ENCODE measurements at regions not wholly inside any gene's neighbourhood (a gene's known extent, or its start where the extent isn't known, plus 50 kb on each side); places are given as distances from the start of the nearest gene placed in this dataset.

- DNase-seq (ENCODE audit: extremely low read depth in 1 of 2, low read depth in 1 of 2): no peak
Measured at GRCh38 chr1:50300297-50300696, 122.9 kb downstream of the DMRTA2 start.

GRCh38 chr1:50295566-50295965, 127.7 kb downstream of the DMRTA2 start:
- no peak for DNase-seq (ENCODE audit: extremely low read depth in 1 of 2, low read depth in 1 of 2)

DNA sequence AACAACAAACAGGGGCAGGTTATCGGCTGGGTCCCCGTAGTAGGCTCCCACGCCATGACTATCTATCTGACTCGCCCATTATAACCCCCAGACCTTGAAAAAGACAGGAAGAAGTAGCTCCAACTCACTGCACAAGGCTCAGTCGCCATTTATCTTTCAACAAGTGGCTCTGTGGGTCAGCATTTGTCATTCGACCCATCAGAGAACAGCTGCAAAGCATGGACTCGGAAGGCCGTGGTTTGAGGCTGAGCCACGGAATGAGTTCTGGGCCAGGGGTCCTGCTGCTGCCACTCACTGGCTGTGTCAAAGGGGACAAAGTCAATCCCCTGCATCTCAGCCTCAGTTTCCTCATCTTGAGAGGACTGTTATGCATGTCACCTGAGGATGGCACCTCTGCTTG, 131.0 kb downstream of the DMRTA2 start:
- no peak for DNase-seq (ENCODE audit: extremely low read depth in 1 of 2, low read depth in 1 of 2)

GRCh38 chr1:50289495-50289894, 133.7 kb downstream of the DMRTA2 start:
- no peak for DNase-seq (ENCODE audit: extremely low read depth in 1 of 2, low read depth in 1 of 2)

DNA sequence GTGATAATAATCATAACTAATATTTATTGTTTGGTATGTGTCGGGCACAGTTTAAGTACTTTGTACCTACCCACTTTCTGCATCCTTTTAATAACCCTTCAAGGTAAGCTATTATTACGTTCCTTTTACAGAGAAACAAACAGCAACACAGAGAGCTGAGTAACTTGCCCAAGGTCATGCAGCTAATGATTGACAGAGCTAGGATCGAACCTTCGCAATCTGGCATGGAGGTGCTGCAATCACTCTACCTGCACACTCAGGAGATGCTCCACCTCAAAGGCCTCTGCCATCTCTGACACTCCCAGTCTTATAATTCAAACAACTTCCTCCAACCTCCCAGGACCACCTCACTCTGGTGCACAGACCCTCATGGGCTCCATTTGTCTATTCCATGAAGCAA, 137.2 kb downstream of the DMRTA2 start:
- DNase-seq (ENCODE audit: extremely low read depth in 1 of 2, low read depth in 1 of 2): no peak

DNA sequence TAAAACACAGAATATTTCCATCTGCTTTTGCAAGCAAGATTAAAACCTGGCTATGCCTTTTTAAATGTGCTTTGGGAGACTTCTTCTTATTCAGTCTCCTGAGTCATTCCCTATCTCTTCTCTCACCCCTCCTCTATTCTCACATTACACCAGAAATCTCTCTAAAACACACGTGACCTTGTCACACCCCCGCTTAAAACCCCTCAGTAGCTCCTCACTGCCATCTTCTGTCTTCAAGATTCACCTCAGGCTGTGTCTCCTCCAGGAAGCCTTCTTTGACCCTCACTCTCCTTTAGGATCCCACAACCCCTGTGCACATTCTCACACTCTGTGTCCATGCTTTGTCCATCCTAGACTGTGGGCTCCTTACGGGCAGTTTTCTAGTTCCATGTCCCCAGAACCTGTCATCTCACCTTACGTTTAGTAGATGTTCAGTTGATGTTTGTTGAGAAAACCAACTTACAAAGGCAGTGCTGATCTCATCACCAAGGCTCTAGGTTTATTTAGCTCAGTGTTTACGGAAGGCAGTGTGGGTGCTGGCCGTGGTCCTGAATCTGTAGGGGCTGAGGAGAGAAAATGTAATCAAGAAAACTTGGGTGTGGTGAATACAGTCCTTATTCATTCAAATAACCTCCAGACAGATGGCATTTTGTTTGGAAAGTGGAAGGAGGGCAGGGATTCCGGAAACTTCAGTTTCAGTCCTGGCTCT, 143.5 kb downstream of the DMRTA2 start:
- no peak for DNase-seq (ENCODE audit: extremely low read depth in 1 of 2, low read depth in 1 of 2)

- no peak for DNase-seq (ENCODE audit: extremely low read depth in 1 of 2, low read depth in 1 of 2)
Measured at GRCh38 chr1:50278961-50279360, 144.3 kb downstream of the DMRTA2 start.

DNA sequence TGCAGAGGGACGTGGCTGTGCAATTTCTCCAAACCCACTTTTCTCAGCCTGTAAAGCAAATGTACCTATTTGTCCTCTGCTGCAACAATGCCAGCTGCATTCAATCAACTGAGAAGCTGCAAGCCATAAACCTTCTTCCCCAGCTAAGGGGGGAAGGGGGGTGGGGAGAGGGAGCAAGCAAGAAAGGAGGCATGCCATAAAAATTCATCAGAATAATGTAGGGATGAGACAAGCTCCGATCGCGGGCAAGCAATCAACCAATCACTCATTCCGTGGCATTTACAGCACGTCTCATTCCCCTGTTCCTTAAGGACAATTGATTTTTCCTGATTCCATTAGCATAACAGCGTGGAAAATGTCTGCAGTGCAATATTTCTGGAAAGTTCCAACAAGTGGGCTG, 144.8 kb downstream of the DMRTA2 start:
- DNase-seq (ENCODE audit: extremely low read depth in 1 of 2, low read depth in 1 of 2): no peak

- DNase-seq (ENCODE audit: extremely low read depth in 1 of 2, low read depth in 1 of 2): no peak
Measured at GRCh38 chr1:50275566-50275965, 147.7 kb downstream of the DMRTA2 start.

GRCh38 chr1:50272912-50273311, 150.3 kb downstream of the DMRTA2 start:
- no peak for DNase-seq (ENCODE audit: extremely low read depth in 1 of 2, low read depth in 1 of 2)

DNA sequence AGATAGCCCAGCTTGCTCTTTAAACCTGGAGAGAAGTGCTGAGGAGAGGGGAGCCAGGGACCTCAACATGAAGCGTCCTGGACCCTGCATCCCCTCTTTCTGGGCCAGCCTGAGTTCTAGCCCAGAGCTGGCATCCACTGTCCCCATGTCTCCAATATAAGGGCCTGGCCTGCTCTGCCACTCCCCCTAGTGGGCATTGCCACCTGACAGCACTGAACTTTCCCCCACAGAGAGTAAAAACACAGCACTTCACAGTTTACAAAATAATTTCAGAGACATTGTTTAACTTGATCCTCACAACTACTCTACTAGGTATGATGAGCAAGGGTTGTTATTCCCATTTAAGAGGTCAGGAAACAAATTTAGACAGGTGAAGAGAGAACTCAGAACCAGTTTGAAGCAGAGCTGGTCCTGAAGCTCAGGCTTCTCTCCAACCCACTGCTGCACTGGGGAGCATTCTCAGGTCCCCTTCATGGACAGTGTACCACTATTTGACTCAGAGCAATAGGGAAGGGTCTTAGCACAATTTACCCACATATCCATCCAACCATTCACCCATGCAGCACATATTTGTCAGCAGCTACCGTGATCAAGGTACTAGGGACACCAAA, 151.2 kb downstream of the DMRTA2 start:
- peak in 1 of 2 donors; percentile 3 for DNase-seq (ENCODE audit: extremely low read depth in 1 of 2, low read depth in 1 of 2)

GRCh38 chr1:50271337-50271736, 151.9 kb downstream of the DMRTA2 start:
- no peak for DNase-seq (ENCODE audit: extremely low read depth in 1 of 2, low read depth in 1 of 2)

- no peak for DNase-seq (ENCODE audit: extremely low read depth in 1 of 2, low read depth in 1 of 2)
Measured at GRCh38 chr1:50270926-50271325, 152.3 kb downstream of the DMRTA2 start.

GRCh38 chr1:50268049-50268448, 155.2 kb downstream of the DMRTA2 start:
- DNase-seq (ENCODE audit: extremely low read depth in 1 of 2, low read depth in 1 of 2): no peak

GRCh38 chr1:50266509-50266908, 156.7 kb downstream of the DMRTA2 start:
- no peak for DNase-seq (ENCODE audit: extremely low read depth in 1 of 2, low read depth in 1 of 2)

- DNase-seq (ENCODE audit: extremely low read depth in 1 of 2, low read depth in 1 of 2): no peak
Measured at GRCh38 chr1:50265790-50266314, 157.1 kb downstream of the ELAVL4 start.

DNA sequence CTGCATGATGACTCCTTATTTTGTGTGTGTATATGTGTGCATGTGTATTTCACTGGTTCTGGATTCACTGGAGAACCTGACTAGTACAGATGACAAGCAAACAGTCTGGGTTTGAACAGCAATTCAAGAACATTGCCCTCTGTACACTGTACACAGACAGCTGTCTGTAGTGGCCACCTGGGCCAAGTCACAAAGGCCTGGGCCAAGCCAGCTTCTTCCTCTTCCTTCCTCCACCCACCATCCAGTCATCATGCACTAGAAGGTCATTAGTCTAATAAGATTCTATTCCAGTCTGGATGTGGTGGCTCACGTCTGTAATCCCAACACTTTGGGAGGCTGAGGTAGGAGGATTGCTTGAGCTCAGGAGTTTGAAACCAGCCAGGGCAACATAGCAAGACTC, 155.9 kb downstream of the ELAVL4 start:
- no peak for DNase-seq (ENCODE audit: extremely low read depth in 1 of 2, low read depth in 1 of 2)

DNA sequence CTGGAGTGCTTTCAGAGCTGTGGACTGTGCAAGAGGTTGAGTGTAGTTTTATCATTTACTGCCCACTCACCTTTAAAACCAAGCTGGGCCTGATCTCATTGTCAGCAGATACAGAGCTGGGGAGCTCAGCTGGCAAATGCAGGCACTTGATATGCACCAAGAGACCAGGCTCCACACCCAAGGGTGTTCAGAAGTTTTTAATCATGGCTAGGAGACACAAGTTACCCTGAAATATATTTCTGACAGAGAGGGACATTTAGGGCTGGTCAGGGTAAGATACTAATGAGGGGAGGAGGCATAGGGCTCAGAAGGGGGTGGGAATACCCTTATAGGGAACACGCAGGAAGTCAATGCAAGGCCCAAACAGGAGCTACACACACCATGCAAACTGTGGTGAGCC, 153.7 kb downstream of the ELAVL4 start:
- DNase-seq (ENCODE audit: extremely low read depth in 1 of 2, low read depth in 1 of 2): no peak

GRCh38 chr1:50261951-50262350, 153.2 kb downstream of the ELAVL4 start:
- DNase-seq (ENCODE audit: extremely low read depth in 1 of 2, low read depth in 1 of 2): no peak

DNA sequence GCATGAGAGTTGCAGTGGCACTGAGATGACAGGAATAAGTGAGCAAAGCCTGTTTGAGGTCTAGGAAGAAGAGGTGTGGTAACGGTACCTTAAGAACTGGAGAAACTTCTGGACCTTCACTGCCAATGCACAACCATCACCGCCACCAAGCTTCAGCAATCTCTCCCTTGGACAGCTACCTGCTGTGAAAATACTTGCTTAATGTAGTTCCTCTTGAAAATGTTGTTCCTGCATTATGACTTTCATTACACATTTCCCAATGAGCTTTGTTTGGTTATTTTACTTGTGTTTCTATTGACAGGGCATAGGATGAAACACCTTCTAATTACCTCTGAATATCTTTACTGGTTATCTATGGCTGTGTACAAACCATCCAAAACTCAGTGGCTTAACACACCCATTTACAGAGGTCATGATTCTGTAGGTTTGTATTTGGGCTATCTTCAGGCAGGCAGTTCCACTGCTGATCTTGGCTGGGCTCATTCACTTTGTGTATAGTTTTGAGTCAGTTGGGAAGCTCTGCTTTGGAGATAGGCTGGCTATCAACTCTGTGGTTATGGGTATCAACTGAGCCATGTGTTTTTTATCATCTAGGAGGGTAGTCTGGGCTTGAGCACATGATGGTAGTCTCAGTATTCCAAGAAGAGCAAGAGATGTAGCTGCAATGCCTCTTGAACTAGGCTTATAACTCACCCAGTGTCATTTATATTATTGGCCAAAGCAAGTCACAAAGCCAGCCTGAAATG, 149.4 kb downstream of the ELAVL4 start:
- no peak for DNase-seq (ENCODE audit: extremely low read depth in 1 of 2, low read depth in 1 of 2)

- DNase-seq (ENCODE audit: extremely low read depth in 1 of 2, low read depth in 1 of 2): no peak
Measured at GRCh38 chr1:50257029-50257428, 148.3 kb downstream of the ELAVL4 start.
